IMR-90 (cell line): ENCODE measurements at regions not wholly inside any gene's neighbourhood (a gene's known extent, or its start where the extent isn't known, plus 50 kb on each side); places are given as distances from the start of the nearest gene placed in this dataset.

ENCODE experiments used
- BHLHE40 ChIP-seq: fragments of 150-350 bp; IDR thresholded peaks from 2 replicates; pipeline ENCODE4 v1.6.1; 2016; ENCODE audit warnings: mild to moderate bottlenecking, low read depth, low read length
- CEBPB ChIP-seq: IDR thresholded peaks from 2 replicates; pipeline ENCODE4 v1.6.1; 2012; ENCODE audit warnings: low read depth, low read length, improper control_type of control experiment
- CHD1 ChIP-seq: IDR thresholded peaks from 2 replicates; pipeline ENCODE4 v1.6.1; 2012; ENCODE audit warnings: low read depth, low read length, improper control_type of control experiment
- MAFK ChIP-seq: IDR thresholded peaks from 2 replicates; pipeline ENCODE4 v1.6.1; 2012; ENCODE audit warnings: low read depth, low read length, improper control_type of control experiment
- MAZ ChIP-seq: IDR thresholded peaks from 2 replicates; pipeline ENCODE4 v1.6.1; 2012; ENCODE audit warnings: low read depth, mild to moderate bottlenecking, low read length, improper control_type of control experiment, moderate library complexity, borderline replicate concordance
- MXI1 ChIP-seq: IDR thresholded peaks from 2 replicates; pipeline ENCODE4 v1.6.1; 2012; ENCODE audit warnings: low read depth, mild to moderate bottlenecking, low read length, moderate library complexity, borderline replicate concordance
- NFE2L2 ChIP-seq: fragments of 150-350 bp; IDR thresholded peaks from 2 replicates; pipeline ENCODE4 v1.6.1; 2016; ENCODE audit warnings: low read depth, mild to moderate bottlenecking, low read length
- POLR2A ChIP-seq: IDR thresholded peaks from 2 replicates; pipeline ENCODE4 v1.6.1; 2012; ENCODE audit warnings: mild to moderate bottlenecking, low read depth, low read length
- RAD21 ChIP-seq: IDR thresholded peaks from 2 replicates; pipeline ENCODE4 v1.6.1; 2012; ENCODE audit warnings: low read length, improper control_type of control experiment
- RFX5 ChIP-seq: IDR thresholded peaks from 2 replicates; pipeline ENCODE4 v1.8.0; 2012; ENCODE audit warnings: low read depth, mild to moderate bottlenecking, low read length, moderate library complexity
- SMC3 ChIP-seq: fragments of 150-350 bp; IDR thresholded peaks from 2 replicates; pipeline ENCODE4 v1.6.1; 2016; ENCODE audit warnings: low read depth, mild to moderate bottlenecking, antibody characterized with exemption, low read length, moderate library complexity
- TF ChIP-seq, protein P1 (sequence below): conservative IDR thresholded peaks from 2 replicates; pipeline ENCODE4 v1.5.1; 2012; ENCODE audit warnings: mild to moderate bottlenecking, low read depth, low read length, improper control_type of control experiment
- TF ChIP-seq, protein P2 (sequence below): fragments of 150-350 bp; IDR thresholded peaks from 2 replicates; pipeline ENCODE4 v1.6.1; 2017; ENCODE audit warnings: mild to moderate bottlenecking, antibody characterized with exemption, low read length, low read depth

DNA sequence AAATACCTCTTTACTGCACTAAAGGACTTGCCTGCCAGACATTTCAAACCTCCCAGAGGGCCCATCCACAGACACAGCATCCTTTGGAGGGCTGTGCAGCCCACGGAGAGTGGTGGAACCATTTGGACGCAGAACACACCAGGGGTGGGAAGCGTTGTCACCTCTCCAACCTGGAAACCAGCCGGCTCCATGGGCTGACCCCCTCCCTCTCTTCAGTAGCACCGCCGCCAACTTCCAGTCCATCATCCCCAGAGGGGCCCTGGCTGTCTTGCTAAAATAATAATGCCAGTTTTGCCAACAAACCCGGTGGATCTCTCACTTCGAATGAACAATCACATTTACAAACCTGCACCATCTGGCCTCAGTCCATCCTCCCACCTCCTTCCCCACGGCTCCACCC lies 203.9 kb downstream of the FBXO15 start:
- TF ChIP-seq, protein P1, sequence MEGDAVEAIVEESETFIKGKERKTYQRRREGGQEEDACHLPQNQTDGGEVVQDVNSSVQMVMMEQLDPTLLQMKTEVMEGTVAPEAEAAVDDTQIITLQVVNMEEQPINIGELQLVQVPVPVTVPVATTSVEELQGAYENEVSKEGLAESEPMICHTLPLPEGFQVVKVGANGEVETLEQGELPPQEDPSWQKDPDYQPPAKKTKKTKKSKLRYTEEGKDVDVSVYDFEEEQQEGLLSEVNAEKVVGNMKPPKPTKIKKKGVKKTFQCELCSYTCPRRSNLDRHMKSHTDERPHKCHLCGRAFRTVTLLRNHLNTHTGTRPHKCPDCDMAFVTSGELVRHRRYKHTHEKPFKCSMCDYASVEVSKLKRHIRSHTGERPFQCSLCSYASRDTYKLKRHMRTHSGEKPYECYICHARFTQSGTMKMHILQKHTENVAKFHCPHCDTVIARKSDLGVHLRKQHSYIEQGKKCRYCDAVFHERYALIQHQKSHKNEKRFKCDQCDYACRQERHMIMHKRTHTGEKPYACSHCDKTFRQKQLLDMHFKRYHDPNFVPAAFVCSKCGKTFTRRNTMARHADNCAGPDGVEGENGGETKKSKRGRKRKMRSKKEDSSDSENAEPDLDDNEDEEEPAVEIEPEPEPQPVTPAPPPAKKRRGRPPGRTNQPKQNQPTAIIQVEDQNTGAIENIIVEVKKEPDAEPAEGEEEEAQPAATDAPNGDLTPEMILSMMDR, result no peak
- TF ChIP-seq SMC3 (no peak), POLR2A (no peak), BHLHE40 (no peak), CEBPB (no peak), RAD21 (no peak), MAFK (no peak), RFX5 (no peak), MAZ (no peak), NFE2L2 (no peak), MXI1 (no peak), CHD1 (no peak)
- TF ChIP-seq, protein P2, sequence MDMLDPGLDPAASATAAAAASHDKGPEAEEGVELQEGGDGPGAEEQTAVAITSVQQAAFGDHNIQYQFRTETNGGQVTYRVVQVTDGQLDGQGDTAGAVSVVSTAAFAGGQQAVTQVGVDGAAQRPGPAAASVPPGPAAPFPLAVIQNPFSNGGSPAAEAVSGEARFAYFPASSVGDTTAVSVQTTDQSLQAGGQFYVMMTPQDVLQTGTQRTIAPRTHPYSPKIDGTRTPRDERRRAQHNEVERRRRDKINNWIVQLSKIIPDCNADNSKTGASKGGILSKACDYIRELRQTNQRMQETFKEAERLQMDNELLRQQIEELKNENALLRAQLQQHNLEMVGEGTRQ, result no peak
